SK-N-SH treated with all-trans-retinoic acid at 6 μM for 48 hours (cell line): ENCODE measurements at regions not wholly inside any gene's neighbourhood (a gene's known extent, or its start where the extent isn't known, plus 50 kb on each side); places are given as distances from the start of the nearest gene placed in this dataset.

ENCODE experiments used
- BACH2 ChIP-seq: fragments of 250-450 bp; sonication (Bioruptor Pico); IDR thresholded peaks from 2 replicates; pipeline ENCODE4 v1.9.0; 2021; ENCODE audit warnings: mild to moderate bottlenecking, borderline replicate concordance
- ESRRG ChIP-seq: fragments of 250-450 bp; sonication (Bioruptor Pico); IDR thresholded peaks from 2 replicates; pipeline ENCODE4 v1.6.1; 2021; ENCODE audit warnings: mild to moderate bottlenecking
- TOX ChIP-seq: fragments of 250-450 bp; sonication (Bioruptor Pico); IDR thresholded peaks from 2 replicates; pipeline ENCODE4 v1.8.0; 2021; ENCODE audit warnings: mild to moderate bottlenecking, moderate library complexity, borderline replicate concordance
- ZC3H10 ChIP-seq: fragments of 250-450 bp; sonication (Bioruptor Pico); IDR thresholded peaks from 2 replicates; pipeline ENCODE4 v1.5.1; 2021; ENCODE audit warnings: mild to moderate bottlenecking, moderate library complexity

DNA sequence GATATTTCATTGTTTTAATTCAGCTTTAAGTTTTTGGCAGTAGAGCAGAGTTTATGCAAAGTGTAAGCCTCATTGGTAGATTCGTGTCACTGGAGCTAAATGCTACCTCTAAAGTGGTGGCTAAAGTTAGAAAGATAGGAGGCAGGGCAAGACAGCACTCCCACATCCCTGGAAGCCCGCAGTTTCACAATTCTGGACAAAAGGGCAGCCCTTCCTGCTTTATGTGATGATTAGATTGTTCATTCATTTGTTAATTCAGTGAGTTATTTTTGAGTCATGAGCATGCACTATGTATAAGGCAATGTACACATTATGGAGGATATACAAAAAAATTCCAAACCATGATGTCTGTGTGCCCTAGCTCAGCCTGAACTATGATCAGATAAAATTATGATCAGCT lies 52.1 kb upstream of the EIF3M start:
- TF ChIP-seq ZC3H10 (no peak), TOX (CRISPR knock-in tag) (no peak), ESRRG (no peak), BACH2 (CRISPR knock-in tag) (no peak)
